Trophoblast cell (in vitro differentiated cells and primary cell): ENCODE measurements at regions not wholly inside any gene's neighbourhood (a gene's known extent, or its start where the extent isn't known, plus 50 kb on each side); places are given as distances from the start of the nearest gene placed in this dataset.
"Not testable (repeated sequence)": the region's sequence is repeated elsewhere in the genome, so short reads cannot be mapped to it uniquely, and the experiment has no call there.

Experiments
- DNase-seq, 2 donors: peaks; one replicate each; pipeline ENCODE4 v3.0.0-alpha.2; 2016
- H2AFZ ChIP-seq: 2 replicates; pipeline ENCODE4 v1.6.1; 2013; ENCODE audit warnings: low read length, moderate library complexity, mild to moderate bottlenecking; ENCODE audit not compliant: insufficient read depth, poor library complexity
- H2AK5ac ChIP-seq: 2 replicates; pipeline ENCODE4 v1.6.1; 2013; ENCODE audit warnings: mild to moderate bottlenecking, low read length
- H2BK120ac ChIP-seq: 2 replicates; pipeline ENCODE4 v1.6.1; 2013; ENCODE audit warnings: low read length, mild to moderate bottlenecking, moderate library complexity; ENCODE audit not compliant: insufficient read depth, poor library complexity
- H2BK12ac ChIP-seq: 2 replicates; pipeline ENCODE4 v1.6.1; 2013; ENCODE audit warnings: mild to moderate bottlenecking, low read length, moderate library complexity
- H2BK5ac ChIP-seq: 2 replicates; pipeline ENCODE4 v1.6.1; 2013; ENCODE audit warnings: low read length, low read depth, moderate library complexity, mild to moderate bottlenecking; ENCODE audit not compliant: poor library complexity
- H3K14ac ChIP-seq: 2 replicates; pipeline ENCODE4 v1.6.1; 2013; ENCODE audit warnings: mild to moderate bottlenecking, low read length
- H3K18ac ChIP-seq: 2 replicates; pipeline ENCODE4 v1.6.1; 2013; ENCODE audit warnings: mild to moderate bottlenecking, low read length
- H3K23ac ChIP-seq: 2 replicates; pipeline ENCODE4 v1.6.1; 2013; ENCODE audit warnings: low read length
- H3K27ac ChIP-seq: 2 replicates; pipeline ENCODE4 v1.5.1; 2013; ENCODE audit warnings: low read depth, mild to moderate bottlenecking, inconsistent platforms, low read length, moderate library complexity
- H3K27me3 ChIP-seq: 2 replicates; pipeline ENCODE4 v1.6.1; 2013; ENCODE audit warnings: inconsistent platforms, mild to moderate bottlenecking, low read length, moderate library complexity; ENCODE audit not compliant: insufficient read depth
- H3K36me3 ChIP-seq, 2 experiments: 1 replicate in 1 of 2; 2 replicates in 1 of 2; pipeline ENCODE4 v1.6.1; 2013; ENCODE audit warnings: low read length in 2 of 2, mild to moderate bottlenecking in 2 of 2, moderate library complexity in 1 of 2; ENCODE audit not compliant: insufficient read depth in 2 of 2, control insufficient read depth in 1 of 2
- H3K4ac ChIP-seq: 2 replicates; pipeline ENCODE4 v1.6.1; 2013; ENCODE audit warnings: low read depth, mild to moderate bottlenecking, low read length, moderate library complexity
- H3K4me1 ChIP-seq, 2 experiments: 1 replicate in 1 of 2; 2 replicates in 1 of 2; pipeline ENCODE4 v1.6.1; 2013; ENCODE audit warnings: low read length in 2 of 2, mild to moderate bottlenecking in 2 of 2, moderate library complexity in 1 of 2; ENCODE audit not compliant: insufficient read depth in 2 of 2, control insufficient read depth in 1 of 2
- H3K4me2 ChIP-seq: 2 replicates; pipeline ENCODE4 v1.6.1; 2013; ENCODE audit warnings: inconsistent platforms, mild to moderate bottlenecking, low read length, moderate library complexity
- H3K4me3 ChIP-seq: 2 replicates; pipeline ENCODE4 v1.5.1; 2013; ENCODE audit warnings: mild to moderate bottlenecking, low read depth, low read length, inconsistent platforms
- H3K79me1 ChIP-seq: one replicate; pipeline ENCODE4 v1.6.1; 2013; ENCODE audit warnings: low read length
- H3K79me2 ChIP-seq: 2 replicates; pipeline ENCODE4 v1.6.1; 2013; ENCODE audit warnings: low read length, mild to moderate bottlenecking; ENCODE audit not compliant: control insufficient read depth, insufficient read depth, poor library complexity
- H3K9ac ChIP-seq: 2 replicates; pipeline ENCODE4 v1.6.1; 2013; ENCODE audit warnings: mild to moderate bottlenecking, low read length
- H3K9me3 ChIP-seq: 2 replicates; pipeline ENCODE4 v1.6.1; 2013; ENCODE audit warnings: low read depth, mild to moderate bottlenecking, control low read depth, inconsistent platforms, low read length; ENCODE audit not compliant: insufficient read depth
- H4K12ac ChIP-seq: 2 replicates; pipeline ENCODE4 v1.6.1; 2013; ENCODE audit warnings: low read depth, mild to moderate bottlenecking, low read length, moderate library complexity
- H4K8ac ChIP-seq: 2 replicates; pipeline ENCODE4 v1.6.1; 2013; ENCODE audit warnings: low read depth, mild to moderate bottlenecking, low read length, moderate library complexity
- H4K91ac ChIP-seq: one replicate; pipeline ENCODE4 v1.6.1; 2013; ENCODE audit warnings: low read depth, mild to moderate bottlenecking, low read length, moderate library complexity
- WGBS: extraction: QIAGEN DNeasy Blood & Tissue Kit; methylation state at CpG from one replicate; pipeline ENCODE4 v1.1.7; 2013; ENCODE audit warnings: missing lambda C conversion rate; ENCODE audit not compliant: insufficient read length, insufficient coverage; ENCODE audit errors: extremely low coverage; 5-methylcytosine and 5-hydroxymethylcytosine counted together

GRCh38 chr6:135686784-135687301 lies 164.7 kb upstream of the PDE7B start:
- Histone ChIP-seq H3K14ac (no peak overlapping the region), H2AFZ (no peak overlapping the region)

GRCh38 chr6:135688476-135688875 lies 163.0 kb upstream of the PDE7B start:
- WGBS, result no CpG with 5 or more reads among the region's 6 CpGs
- not testable (repeated sequence) for H3K27ac ChIP-seq

More at GRCh38 chr6:135686784-135687301, 164.7 kb upstream of the PDE7B start:
- no peak overlapping the region for H4K8ac ChIP-seq
- H3K9ac ChIP-seq, result no peak overlapping the region
- no peak overlapping the region for H2BK5ac ChIP-seq
- H2BK12ac ChIP-seq, result no peak overlapping the region
- H3K79me2 ChIP-seq, result no peaks in the 10 kb centered on the region
- H4K91ac ChIP-seq, result no peak overlapping the region
- H3K27me3 ChIP-seq, result no peaks in the 10 kb centered on the region
- H3K27ac ChIP-seq, result no peak overlapping the region
- H3K23ac ChIP-seq, result no peak overlapping the region
- no peak overlapping the region for H2AK5ac ChIP-seq
- H3K79me1 ChIP-seq, result no peaks in the 10 kb centered on the region
- H3K4me2 ChIP-seq, result no peak overlapping the region
- H4K12ac ChIP-seq, result no peak overlapping the region
- DNase-seq, result no peak
- H2BK120ac ChIP-seq, result no peak overlapping the region
- no peak overlapping the region for H3K4ac ChIP-seq
- no peak overlapping the region for H3K18ac ChIP-seq
- H3K36me3 ChIP-seq, result no peaks in the 10 kb centered on the region
- H3K4me3 ChIP-seq, result no peak overlapping the region
- no peaks in the 10 kb centered on the region for H3K4me1 ChIP-seq
- no peaks in the 10 kb centered on the region for H3K9me3 ChIP-seq
- no CpG with 5 or more reads among the region's 2 CpGs for WGBS

DNA sequence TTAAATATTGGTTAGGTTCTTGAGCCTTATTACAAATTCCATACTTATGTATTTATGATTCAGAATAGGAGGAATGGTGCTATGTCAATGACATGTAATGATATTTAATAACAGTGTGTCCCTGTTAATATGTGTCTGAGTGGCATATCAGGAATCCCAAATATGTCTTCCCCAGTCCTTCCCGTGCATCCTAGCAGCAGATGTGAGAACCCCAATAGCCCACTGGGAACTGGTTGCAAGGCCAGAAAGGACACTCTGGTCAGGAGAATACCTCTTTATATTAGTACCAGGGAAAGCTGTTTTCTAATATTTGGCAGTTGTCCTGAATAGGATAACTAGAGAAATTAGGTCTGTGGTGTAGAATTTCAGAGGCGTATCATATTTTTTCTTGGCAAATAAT lies 159.1 kb upstream of the PDE7B start:
- H3K79me1 ChIP-seq, result no peaks in the 10 kb centered on the region
- no peak overlapping the region for H4K91ac ChIP-seq
- no peak overlapping the region for H3K4me2 ChIP-seq
- H4K12ac ChIP-seq, result no peak overlapping the region
- H2AFZ ChIP-seq, result no peak overlapping the region
- no peak overlapping the region for H3K27ac ChIP-seq
- H2AK5ac ChIP-seq, result no peak overlapping the region
- no peak overlapping the region for H2BK5ac ChIP-seq
- no peak overlapping the region for H2BK12ac ChIP-seq
- H2BK120ac ChIP-seq, result no peak overlapping the region
- no peaks in the 10 kb centered on the region for H3K36me3 ChIP-seq
- H3K23ac ChIP-seq, result no peak overlapping the region
- no peak overlapping the region for H3K18ac ChIP-seq
- no peaks in the 10 kb centered on the region for H3K9me3 ChIP-seq
- no peaks in the 10 kb centered on the region for H3K4me1 ChIP-seq
- no peak overlapping the region for H3K14ac ChIP-seq
- H3K4ac ChIP-seq, result no peak overlapping the region
- WGBS, result no CpG with 5 or more reads among the region's 2 CpGs
- H4K8ac ChIP-seq, result no peak overlapping the region
- no peaks in the 10 kb centered on the region for H3K79me2 ChIP-seq
- no peaks in the 10 kb centered on the region for H3K27me3 ChIP-seq
- no peak for DNase-seq
- H3K9ac ChIP-seq, result no peak overlapping the region
- no peak overlapping the region for H3K4me3 ChIP-seq

More at GRCh38 chr6:135688476-135688875, 163.0 kb upstream of the PDE7B start:
- H3K9ac ChIP-seq, H3K23ac ChIP-seq, H2BK12ac ChIP-seq, H2AFZ ChIP-seq, H3K4ac ChIP-seq, DNase-seq, H3K14ac ChIP-seq, H4K8ac ChIP-seq, H4K12ac ChIP-seq, H3K4me3 ChIP-seq, H2BK120ac ChIP-seq, H3K79me1 ChIP-seq, H3K4me1 ChIP-seq, H3K18ac ChIP-seq, H4K91ac ChIP-seq, H3K9me3 ChIP-seq, H3K79me2 ChIP-seq, H2BK5ac ChIP-seq, H3K27me3 ChIP-seq, H2AK5ac ChIP-seq, H3K36me3 ChIP-seq, H3K4me2 ChIP-seq: not testable (repeated sequence)

GRCh38 chr6:135693811-135694370 lies 157.6 kb upstream of the PDE7B start:
- H4K91ac ChIP-seq, result no peak overlapping the region
- H3K14ac ChIP-seq, result no peak overlapping the region
- no peak overlapping the region for H3K27ac ChIP-seq
- no peaks in the 10 kb centered on the region for H3K27me3 ChIP-seq
- H3K79me2 ChIP-seq, result no peaks in the 10 kb centered on the region
- WGBS, result no CpG with 5 or more reads among the region's 7 CpGs
- no peak overlapping the region for H2AFZ ChIP-seq
- H4K12ac ChIP-seq, result no peak overlapping the region
- no peak overlapping the region for H2AK5ac ChIP-seq
- no peak overlapping the region for H3K18ac ChIP-seq
- H3K4me1 ChIP-seq, result peaks cover 0 to 6% of the 10 kb centered on the region in 2 experiments
- H3K4me3 ChIP-seq, result no peak overlapping the region
- no peaks in the 10 kb centered on the region for H3K79me1 ChIP-seq
- H3K36me3 ChIP-seq, result no peaks in the 10 kb centered on the region
- H3K4me2 ChIP-seq, result no peak overlapping the region
- H3K9me3 ChIP-seq, result no peaks in the 10 kb centered on the region
- no peak overlapping the region for H4K8ac ChIP-seq
- no peak overlapping the region for H2BK5ac ChIP-seq
- no peak overlapping the region for H3K4ac ChIP-seq
- DNase-seq, result no peak
- H3K9ac ChIP-seq, result no peak overlapping the region
- H2BK12ac ChIP-seq, result no peak overlapping the region
- H2BK120ac ChIP-seq, result no peak overlapping the region
- H3K23ac ChIP-seq, result no peak overlapping the region
